Left cardiac atrium (tissue), 4 donors: ENCODE measurements at regions not wholly inside any gene's neighbourhood (a gene's known extent, or its start where the extent isn't known, plus 50 kb on each side); places are given as distances from the start of the nearest gene placed in this dataset.
"Not testable (repeated sequence)": the region's sequence is repeated elsewhere in the genome, so short reads cannot be mapped to it uniquely, and the experiment has no call there.

ENCODE experiments used
- ATAC-seq, 2 donors: fragments of 200-7000 bp; cut with Tn5 transposase; one replicate each; pipeline ENCODE4 v1.9.1; 2020; ENCODE audit warnings: mild to moderate bottlenecking in 2 of 2, moderate library complexity in 2 of 2
- DNase-seq: peaks from one replicate; pipeline ENCODE4 v3.0.0-alpha.2; 2020
- intact Hi-C, 2 donors: fragments of 100-400 bp; cut with DNase I; formaldehyde crosslinking; loops; one replicate each; pipeline versions ENCODE4 v1.14.1 to v1.15.1; 2022 to 2023
- donor health status: DM: no; HTN: yes; CAD: no.
- donor health status: DM: no; HTN: yes; CAD: no; lungs with severe emphysema.
- donor health status: DM: yes; HTN: yes; CAD: no.
- donor health status: Dilated cardiomyopathy.

DNA sequence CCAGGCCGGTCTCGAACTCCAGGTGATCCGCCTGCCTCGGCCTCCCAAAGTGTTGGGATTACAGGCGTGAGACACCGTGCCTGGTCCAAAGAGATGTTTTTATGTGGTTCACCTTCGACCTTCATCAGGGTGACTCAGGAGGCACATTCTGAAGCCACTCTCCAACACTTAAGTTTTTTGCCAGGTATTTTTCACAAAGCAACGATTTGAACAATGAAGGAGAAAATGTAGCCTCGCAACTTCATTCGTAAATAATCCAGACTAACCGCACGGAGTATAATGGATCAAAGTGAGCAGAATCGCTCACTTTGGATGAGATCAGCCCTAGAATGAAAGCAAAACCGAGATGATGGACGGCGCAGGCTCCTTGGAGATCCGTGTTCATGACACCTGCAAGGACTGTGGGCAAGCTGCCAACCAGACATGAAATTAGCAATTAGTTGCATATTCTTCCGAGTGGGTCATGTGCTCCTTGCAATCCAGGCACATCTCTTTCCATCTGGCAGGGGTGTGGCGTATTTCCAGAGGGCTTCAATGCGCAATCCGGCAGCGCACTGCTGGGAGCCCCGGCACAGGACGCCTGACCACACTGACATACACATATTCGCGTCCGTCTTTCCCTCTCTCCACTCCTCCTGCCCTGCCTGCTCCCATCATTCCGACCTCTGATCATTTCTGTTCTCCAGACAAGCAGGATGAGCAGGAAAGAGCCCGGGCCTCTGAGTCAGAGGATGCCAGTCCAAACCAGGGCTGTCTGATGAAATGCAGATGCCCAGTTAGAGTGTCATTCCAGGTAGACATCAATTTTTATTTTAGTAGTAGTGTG is 148.4 kb downstream of the KLF6 start:
- no peak for DNase-seq
- intact Hi-C loops = no loop called here
- ATAC-seq = no peak

DNA sequence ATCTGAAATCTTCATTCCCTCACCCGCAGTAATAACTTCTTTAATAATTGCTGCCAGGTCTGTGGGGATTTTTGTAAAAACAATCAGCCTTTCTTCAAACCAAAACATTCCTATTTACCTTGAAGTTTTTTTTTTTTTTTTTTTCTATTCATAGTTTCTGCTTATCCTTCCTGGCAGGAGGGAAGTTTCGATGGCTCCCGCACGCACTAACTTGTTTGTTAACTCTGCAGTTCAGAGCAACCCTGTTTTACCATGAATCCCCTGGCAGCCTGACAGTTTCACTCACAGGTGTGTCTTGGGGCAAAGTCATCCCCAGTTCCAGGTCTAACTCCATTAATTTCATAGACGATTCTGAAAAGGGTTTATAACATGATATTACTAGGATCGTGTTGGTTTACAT is 149.3 kb downstream of the KLF6 start:
- intact Hi-C loops = no loop called here
- no peak for DNase-seq
- ATAC-seq = no peak

DNA sequence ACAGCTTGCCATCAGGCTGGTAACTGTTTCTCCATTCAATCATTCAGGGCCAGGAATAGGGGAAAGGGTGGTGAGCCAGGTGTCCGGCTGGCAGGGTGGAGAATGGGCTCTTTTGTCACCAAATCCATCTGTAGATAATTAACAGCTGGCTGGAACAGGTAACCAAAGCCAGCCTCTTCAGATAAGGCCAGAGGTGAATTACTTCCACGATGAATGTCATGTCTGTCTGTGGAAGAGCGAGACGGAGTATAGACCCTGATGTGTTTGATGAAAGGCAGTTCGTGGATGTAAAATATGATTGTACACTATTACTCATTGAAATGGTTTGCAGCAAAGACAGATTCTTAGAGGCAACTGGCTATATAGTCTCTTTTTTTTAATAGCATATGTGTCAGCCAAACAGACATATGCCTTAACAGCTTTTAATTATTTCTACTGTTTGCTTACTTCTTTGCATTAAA is 149.8 kb downstream of the KLF6 start:
- no peak for DNase-seq
- no peak for ATAC-seq
- intact Hi-C loops = no loop called here

DNA sequence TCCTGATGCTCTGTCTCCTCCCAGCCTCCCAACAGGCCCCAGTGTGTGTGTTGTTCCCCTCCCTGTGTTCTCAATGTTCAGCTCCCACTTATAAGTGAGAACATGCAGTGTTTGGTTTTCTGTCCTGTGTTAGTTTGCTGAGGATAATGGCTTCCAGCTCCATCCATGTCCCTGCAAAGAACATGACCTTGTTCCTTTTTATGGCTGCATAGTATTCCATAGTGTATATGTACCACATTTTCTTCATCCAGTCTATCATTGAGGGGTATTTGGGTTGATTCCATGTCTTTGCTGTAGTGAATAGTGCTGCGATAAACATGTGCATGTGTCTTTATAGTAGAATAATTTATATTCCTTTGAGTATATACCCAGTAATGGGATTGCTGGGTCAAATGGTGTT is 150.4 kb downstream of the KLF6 start:
- intact Hi-C loops, DNase-seq, ATAC-seq: not testable (repeated sequence)

DNA sequence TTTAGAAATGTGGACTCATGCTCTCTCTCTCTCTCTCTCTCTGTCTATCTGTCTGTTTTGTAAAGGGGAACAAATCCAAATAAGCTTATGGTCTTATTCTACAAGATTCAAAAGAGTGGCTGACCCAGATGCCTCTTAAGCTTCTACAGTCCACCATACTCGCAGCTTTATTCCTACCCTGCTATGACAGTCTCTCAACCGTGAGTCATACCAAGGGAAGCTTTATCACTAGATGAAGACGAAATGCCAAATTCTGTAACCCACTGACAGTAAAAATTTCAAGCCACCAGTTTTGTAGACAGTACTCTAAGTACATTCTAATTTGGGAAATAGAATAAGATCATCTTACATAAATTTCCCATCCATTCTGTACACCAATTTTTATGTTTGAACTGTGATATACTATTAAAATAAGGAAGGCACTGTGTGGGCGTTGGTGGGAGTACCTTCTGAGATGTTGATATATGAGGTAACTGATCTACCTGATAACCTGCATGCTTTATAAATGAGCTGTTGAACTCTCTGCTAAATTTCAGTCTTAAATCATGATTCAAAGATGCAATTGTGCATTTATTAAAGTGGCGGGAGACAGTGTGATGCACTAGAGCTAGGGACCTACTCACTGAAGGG is 153.2 kb downstream of the KLF6 start:
- DNase-seq = no peak
- intact Hi-C loops = no loop called here

DNA sequence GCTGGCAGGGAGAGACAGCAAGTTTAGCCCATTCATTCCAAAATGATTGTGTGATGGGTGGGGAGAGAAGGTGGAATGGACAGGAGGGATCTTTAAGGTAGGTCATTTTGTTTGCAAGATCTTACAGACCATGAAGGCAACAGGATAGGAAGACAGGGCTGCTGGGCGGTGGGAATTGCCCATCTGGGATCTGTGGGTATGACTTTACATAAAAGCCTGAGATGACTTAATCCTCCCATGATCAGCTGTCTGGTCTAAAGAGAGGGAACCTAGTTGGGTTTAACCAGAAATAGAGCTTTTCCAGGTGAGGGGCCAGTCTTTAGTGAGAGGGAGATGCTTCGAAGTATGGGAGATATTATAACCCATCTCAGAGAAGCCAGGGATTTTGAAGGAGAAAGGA is 153.7 kb downstream of the KLF6 start:
- no peak for DNase-seq
- no peak for ATAC-seq
- intact Hi-C loops = no loop called here

More for the DNA sequence above, 153.2 kb downstream of the KLF6 start:
- peak in 1 of 2 donors; percentile 56 for ATAC-seq

DNA sequence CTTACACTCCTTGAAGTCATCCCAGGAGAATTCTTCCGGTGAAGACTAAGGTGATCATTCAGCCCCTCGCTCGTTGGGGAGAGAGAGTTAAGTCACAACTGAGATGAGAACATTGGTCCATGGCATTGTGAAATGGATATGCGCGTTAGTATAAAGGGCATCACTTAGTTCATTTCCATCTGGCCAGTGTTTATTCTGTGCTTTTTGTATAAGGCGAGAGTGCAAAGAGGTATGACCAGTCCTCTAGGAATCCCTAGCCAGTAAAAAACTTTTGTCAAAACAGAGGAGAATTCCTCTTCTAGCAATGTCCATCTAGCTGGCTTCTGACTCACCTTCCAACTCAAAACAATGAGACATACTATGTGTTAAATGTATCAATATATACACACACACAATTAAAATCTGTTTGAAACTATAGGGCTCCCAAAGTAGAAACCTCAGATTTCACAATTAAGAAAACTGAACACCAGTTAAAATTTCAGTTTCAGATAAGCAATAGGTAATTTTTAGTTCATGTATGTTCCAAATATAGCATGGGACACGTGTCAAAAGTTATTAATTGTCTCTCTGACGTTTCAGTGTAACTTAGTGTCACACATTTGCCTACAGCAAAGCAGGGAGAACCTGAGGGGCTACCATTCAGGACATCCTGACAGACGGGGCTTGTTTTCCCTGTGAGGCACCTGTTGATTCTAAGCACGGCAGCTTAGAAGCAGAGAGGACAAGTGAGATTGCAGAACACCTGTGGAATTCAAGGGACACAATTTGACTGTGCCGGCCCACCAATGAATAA is 158.9 kb downstream of the KLF6 start:
- ATAC-seq = no peak
- DNase-seq = no peak
- intact Hi-C loops = loop anchor here in 1 of 2 donors (10.0 kb wide), 1 partner anchor 51 kb away; no protein-coding TSS in a partner anchor

DNA sequence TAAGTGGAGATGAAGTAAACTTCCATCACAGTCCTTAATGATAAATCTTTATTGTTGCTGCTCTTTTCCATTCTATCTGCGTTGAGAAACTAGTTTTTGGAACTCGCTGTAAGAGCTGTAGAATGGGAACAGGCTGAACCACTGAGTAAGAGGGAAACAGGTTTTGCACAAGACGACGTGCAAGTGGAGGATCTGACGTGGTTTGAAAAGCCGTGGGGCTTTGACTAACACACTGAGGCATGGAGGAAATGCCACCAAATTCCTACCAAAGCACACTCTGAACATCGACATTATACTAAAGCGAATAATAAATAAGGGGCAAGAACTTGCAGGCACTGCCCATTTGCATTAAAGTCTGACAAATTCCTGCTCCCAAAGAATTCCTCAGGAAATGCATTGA is 160.6 kb downstream of the KLF6 start:
- DNase-seq (no peak), ATAC-seq (no peak)
- intact Hi-C loops = loop anchor here in 1 of 2 donors (10.0 kb wide), 1 partner anchor 50 kb away; no protein-coding TSS in a partner anchor

DNA sequence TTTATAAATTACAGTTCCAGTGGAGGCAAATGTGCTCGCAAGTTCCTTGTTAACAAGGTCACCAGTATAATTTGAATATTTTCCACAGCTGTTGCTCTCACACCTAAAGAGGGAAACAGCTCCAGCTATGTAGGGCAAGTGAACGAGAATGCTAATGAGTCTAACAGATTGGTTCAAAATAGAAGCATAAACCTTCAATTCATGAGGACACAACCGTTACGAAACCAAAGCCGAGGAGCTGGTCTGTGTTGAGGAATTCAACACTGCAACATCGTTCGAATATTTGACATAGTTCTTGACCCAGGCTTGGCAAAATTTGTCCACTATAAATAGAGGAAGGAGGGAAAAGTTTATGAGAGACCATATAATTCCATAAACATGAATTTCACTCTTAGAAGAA is 161.3 kb downstream of the KLF6 start:
- intact Hi-C loops = loop anchor here in 1 of 2 donors (10.0 kb wide), 1 partner anchor 49 kb away; no protein-coding TSS in a partner anchor
- no peak for DNase-seq
- peak; percentile 87 to 94 for ATAC-seq

DNA sequence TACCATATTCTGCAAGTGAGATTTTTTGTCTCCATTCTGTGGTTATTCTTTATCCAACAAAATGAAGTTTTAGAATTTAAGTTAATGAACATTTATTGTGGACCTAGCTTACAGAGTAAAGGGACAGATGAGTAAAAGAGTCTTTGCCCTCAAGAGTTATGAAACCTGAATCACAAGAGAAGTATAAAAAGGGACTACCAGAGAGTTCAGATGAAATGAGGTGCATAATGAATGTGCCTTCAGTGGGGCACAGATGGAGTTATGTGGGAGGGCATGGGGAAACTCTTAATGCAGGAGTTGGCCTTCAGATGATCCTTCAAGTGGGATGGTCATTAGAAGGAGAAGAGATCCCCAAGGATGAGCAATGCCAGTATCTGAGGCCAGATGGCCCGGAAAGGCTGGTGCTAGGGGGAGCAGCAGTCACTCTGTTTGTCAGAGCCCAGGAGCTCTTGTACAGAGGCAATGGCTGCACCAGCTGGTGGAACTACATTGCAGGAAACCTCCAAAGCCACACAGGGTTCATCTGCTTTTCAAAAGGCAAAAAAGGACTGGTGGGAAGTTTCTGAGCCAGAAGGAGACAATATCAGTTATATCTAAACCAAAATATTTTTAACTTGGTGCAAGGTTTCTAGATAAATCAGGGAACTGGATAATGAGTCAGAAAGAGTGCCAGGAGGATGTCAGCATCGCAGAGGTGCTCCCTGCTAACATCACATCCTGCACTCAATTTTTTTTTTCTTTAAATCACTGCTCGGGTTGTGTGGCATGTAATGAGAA is 162.0 kb downstream of the KLF6 start:
- DNase-seq (no peak), ATAC-seq (peak; percentile 35 to 54)
- intact Hi-C loops = loop anchor here in 1 of 2 donors (10.0 kb wide), 1 partner anchor 48 kb away; no protein-coding TSS in a partner anchor

DNA sequence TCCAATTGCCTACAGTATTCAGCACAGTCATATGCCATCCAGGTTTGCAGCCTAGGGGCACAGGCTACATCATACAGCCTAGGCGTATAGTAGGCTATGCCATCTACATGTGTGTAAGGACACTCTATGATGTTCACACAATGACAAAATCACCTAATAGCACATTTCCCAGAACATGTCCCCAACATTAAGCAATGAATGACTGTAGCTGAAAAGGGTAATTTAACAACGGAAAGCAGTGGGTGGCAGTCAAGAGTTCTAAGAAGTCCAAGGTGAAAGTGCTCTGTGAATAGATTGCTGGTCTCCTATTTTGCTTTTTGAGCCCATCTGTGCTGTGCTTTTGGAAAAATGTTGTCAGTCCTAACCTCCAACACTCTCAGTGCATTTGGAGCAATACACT is 162.6 kb downstream of the KLF6 start:
- DNase-seq = no peak
- ATAC-seq = no peak
- intact Hi-C loops = loop anchor here in 1 of 2 donors (10.0 kb wide), 1 partner anchor 48 kb away; no protein-coding TSS in a partner anchor

DNA sequence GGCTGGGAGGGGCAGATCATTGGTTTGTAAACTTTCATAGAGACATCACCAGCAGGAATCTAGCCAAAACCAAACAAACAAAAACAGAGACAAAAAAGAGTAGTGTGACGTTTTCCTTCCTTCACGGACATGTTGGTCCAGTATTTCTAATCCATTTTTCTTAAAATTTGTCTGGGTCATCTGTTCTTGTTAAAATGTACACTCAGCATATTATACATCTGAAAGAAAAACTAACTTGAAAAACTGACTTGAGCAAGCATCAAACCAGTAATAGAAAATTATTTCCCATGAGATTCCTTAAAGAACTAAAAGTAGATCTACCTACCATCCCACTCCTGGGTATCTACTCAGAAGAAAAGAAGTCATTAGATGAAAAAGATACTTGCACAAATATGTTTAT is 164.2 kb downstream of the KLF6 start:
- DNase-seq (no peak), ATAC-seq (no peak)
- intact Hi-C loops = loop anchor here in 1 of 2 donors (10.0 kb wide), 1 partner anchor 46 kb away; no protein-coding TSS in a partner anchor

DNA sequence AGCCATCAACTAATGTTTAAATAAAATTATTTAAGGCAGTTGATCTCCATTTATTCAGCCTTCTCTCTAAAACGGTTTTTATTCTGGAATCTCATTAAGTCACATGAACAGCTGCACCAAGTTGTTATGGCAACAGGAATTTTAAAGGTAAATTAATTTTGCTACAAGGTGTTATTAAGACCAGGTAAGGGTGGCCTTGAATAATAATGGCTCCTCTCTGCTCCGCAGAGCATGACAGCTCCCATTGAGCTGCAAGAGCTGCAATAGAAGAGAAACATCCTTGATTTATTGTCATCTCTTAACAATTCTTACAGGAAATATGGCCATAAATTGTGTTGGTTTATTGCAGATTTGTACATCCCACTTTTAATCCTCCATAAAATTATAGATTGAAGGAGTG is 165.8 kb downstream of the KLF6 start:
- intact Hi-C loops = no loop called here
- DNase-seq = no peak
- no peak for ATAC-seq

DNA sequence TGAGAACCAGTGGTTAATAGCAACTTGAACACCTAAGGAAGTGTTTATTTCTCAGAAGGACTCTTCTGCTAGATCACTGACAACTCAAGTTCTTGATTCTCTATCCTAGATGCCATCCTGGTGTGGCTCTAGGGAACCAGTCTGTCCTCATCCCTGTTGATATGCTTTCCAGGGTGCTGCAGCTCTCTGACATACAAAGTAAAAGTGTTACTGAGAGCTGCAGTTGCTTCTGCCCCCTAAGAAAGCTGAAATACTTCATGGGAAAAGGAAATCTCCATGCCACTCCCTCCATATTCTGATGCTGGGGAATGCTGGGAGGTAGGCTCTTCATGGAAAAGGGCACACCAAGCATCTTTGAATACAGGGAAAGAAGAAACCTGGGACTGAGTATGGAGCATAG is 168.1 kb downstream of the KLF6 start:
- intact Hi-C loops = no loop called here
- ATAC-seq (no peak), DNase-seq (no peak)

DNA sequence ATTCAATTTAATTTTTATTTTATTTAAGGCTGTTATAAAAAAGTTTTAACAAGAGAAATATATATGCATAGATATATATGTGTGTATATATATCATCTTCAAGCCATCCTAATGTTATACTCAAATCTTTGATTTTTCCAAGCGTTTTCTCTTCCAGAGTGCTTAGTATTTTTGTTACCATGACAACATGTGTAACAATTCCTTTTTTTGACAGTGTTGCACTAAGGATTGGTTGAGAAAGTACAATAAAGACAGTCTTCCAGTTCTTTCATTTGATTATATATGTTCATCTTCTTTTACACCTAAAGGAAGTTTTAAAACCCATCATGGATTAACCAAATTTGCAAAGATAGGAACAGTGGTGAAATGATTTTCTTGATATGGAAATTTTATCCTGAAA is 171.7 kb downstream of the KLF6 start:
- intact Hi-C loops = no loop called here
- ATAC-seq = no peak
- DNase-seq = no peak

DNA sequence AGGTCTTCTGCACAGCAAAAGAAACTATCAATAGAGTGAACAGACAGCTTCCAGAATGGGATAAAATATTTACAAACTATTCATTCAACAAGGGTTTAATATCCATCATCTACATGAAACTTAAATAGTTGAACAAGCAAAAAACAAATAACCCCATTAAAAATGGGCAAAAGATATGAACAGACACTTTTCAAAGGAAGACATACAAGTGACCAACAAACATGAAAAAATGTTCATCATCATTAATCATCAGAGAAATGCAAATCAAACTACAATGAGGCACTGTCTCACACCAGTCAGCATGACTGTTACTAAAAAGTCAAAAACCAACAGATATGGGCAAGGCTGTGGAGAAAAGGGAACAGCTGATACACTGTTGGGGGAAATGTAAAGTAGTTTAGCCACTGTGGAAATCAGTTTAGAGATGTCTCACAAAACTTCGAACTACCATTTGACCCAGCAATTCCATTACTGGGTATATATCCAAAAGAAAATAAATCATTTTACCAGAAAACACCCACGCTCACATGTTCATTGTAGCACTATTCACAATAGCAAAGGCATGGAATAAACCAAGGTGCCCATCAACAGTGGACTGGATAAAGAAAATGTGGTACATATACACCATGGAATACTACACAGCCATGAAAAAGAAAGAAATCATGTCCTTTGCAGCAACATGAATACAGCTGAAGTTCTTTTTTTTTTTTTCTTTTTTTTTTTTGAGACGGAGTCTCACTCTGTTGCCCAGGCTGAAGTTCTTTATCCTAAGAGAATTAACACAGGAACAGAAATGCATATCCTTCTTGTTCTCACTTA is 172.6 kb downstream of the KLF6 start:
- DNase-seq = no peak
- intact Hi-C loops = no loop called here
- ATAC-seq = no peak

DNA sequence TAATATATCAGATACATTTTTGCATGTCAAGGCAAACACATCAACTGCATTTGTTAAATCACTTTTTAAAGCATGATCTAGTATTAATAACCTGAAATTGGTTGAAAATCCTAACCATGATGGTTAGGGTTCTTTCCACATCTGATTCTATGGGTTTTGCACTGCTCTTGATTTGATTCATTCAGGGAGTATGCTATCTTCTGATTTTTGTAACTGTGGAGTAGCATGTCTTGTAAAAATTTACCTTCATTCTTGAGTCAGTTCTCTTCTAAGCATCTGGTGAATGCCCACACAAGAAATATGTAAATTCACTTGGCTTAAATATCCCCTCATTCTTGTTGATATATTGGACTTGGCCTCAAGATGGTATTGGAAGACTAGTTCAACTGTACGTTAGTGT is 178.7 kb downstream of the KLF6 start:
- ATAC-seq (no peak), DNase-seq (no peak)
- intact Hi-C loops = no loop called here

DNA sequence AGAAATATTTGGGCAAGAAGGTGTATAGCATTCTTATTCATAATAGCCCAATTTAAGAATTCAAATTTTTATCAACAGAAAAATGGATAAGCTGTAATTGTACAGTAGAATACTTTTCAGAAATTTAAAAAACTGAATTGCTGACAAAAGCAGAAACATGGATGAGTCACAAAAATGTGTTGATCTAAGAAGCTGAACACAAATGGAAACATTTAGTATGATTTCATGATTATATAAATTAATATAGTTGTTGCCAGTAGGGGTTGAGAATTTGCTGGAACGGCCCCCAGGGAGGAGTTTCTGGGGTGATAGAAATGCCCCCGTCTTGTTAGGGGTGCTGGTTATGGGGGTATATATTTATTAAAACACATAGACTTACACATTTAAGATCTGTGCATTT is 179.1 kb downstream of the KLF6 start:
- intact Hi-C loops = no loop called here
- ATAC-seq (no peak), DNase-seq (no peak)
